Mesenteric fat pad (tissue), 1 donor: ENCODE measurements at regions not wholly inside any gene's neighbourhood (a gene's known extent, or its start where the extent isn't known, plus 50 kb on each side); places are given as distances from the start of the nearest gene placed in this dataset.
"Not testable (repeated sequence)": the region's sequence is repeated elsewhere in the genome, so short reads cannot be mapped to it uniquely, and the experiment has no call there.

Experiments used
- DNase-seq: peaks from one replicate; pipeline ENCODE4 v3.0.0-alpha.2; 2020; ENCODE audit warnings: low spot score
- donor health status: DM: yes; HTN: yes; CAD: no.

- DNase-seq, result no peak
Observed at GRCh38 chr4:57191523-57192034, 81.4 kb upstream of the IGFBP7 start.

GRCh38 chr4:57190601-57191481 is 80.7 kb upstream of the IGFBP7 start:
- DNase-seq, result no peak

- no peak for DNase-seq
Observed at GRCh38 chr4:57187246-57187645, 77.1 kb upstream of the IGFBP7 start.

- no peak for DNase-seq
Observed at GRCh38 chr4:57184378-57185029, 74.3 kb upstream of the IGFBP7 start.

- no peak for DNase-seq
Observed at GRCh38 chr4:57182132-57182874, 72.1 kb upstream of the IGFBP7 start.

- not testable (repeated sequence) for DNase-seq
Observed at GRCh38 chr4:57173136-57173535, 63.0 kb upstream of the IGFBP7 start.

- no peak for DNase-seq
Observed at GRCh38 chr4:57172065-57172464, 61.9 kb upstream of the IGFBP7 start.

- no peak for DNase-seq
Observed at GRCh38 chr4:57168982-57169381, 58.8 kb upstream of the IGFBP7 start.

GRCh38 chr4:57163530-57164459 is 53.6 kb upstream of the IGFBP7 start:
- DNase-seq, result peak; percentile 93

- no peak for DNase-seq
Observed at GRCh38 chr4:57162499-57163019, 52.4 kb upstream of the IGFBP7 start.
